Ecto neural progenitor cell (in vitro differentiated cells): ENCODE measurements at regions not wholly inside any gene's neighbourhood (a gene's known extent, or its start where the extent isn't known, plus 50 kb on each side); places are given as distances from the start of the nearest gene placed in this dataset.
"Not testable (repeated sequence)": the region's sequence is repeated elsewhere in the genome, so short reads cannot be mapped to it uniquely, and the experiment has no call there.

Experiments used
- DNase-seq: peaks from one replicate; pipeline ENCODE4 v3.0.0-alpha.2; 2018; ENCODE audit warnings: low spot score

DNA sequence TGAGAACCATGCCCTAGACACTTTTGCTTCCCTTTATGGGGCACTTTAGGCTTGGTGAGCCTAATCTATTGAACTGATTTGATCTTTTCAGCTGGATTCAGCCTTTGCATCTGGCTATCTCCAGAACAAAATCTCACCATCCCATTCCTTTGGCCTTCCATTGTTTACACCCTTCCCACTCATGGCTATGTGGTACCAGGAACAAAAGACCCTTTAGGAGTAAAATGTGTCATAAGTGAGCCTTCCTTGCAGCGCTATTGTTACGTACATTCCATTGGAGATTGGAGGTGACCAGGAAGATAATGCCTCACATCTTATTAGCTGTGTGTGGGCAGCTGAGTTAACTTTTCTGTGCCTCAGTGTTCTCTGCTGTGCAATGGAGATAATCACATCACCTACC, 188.4 kb downstream of the SATB1 start:
- no peak for DNase-seq

DNA sequence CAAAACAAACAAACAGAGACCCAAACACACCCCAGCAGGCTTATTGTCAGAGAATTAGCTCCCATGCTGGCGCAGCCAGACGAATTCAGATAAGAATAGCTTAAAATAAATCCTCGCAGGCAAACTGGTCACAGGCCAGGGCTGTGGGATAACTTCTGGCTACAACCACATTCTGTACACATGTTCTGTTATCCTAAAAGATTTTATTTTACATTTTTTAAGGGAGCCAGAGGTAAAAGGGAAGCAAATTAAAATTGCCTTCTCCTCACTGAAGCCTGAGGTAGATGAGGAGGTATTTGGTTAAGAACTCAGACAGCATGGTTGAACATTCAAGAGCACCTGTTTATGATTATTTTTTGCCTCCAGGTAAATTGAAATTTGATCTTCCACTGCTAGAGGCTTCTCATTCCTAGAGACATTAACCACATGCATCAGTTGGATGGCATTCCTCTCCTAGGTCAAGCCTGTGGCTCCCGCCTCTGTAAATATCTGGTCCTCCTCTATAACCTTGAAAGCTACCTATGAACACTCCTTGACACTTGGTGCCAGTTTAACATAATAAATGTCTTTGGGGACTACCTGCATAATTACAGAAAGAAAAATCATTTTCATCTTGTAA, 190.3 kb downstream of the SATB1 start:
- DNase-seq, result no peak

DNA sequence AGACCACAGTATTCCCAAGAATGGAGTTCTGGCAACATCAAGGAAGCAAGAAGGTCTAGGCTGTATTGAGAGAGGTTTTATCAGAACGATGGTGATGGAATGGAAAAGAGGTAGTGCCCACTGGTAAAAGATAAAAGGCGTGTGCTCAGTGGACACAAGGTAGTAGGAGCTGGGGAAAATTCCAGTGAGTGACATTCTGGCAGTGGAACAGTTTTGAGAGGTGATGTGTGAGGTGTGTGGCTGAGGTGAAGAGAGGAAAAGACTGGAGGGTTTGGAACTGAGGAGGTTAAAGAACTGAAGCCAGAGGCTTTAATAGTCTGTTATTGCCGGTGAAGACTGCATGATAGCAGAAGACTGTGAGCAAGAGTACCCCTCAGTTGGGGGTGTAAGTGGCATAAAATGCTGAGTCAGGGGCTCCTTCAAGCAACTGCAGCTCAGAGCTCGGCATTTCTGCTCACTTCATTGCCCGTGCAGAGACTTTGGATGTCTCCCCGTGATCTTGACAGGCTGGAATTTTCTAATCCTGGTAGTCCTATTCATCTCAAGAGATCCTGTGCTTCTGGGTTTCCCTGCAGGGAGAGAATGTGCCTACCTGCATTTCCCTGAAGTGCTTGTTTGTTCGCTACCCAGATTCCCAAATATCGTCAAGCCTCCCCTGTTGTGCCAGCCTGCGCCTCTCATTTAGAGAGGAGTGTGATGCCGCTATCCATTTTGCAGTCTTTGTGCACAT, 191.0 kb downstream of the SATB1 start:
- peak; percentile 58 for DNase-seq

DNA sequence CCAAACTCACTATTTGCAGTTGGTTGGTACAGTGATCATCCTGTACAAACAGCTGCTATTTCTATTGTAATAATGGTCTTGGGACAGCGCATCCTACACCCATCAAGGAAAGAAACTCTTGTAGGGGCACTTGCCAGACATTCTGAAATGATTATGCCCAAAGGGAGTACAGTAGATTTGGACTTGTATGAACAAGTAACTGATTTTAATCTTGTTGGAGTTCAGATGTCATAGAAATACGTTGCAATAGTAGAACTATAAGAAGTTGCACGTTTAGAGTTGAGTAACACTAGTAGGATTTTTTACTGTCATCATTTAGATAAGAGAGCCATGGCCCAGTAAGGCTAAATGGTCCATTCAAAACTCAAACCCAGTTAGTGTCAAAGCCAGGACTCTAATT, 192.8 kb downstream of the SATB1 start:
- no peak for DNase-seq

DNA sequence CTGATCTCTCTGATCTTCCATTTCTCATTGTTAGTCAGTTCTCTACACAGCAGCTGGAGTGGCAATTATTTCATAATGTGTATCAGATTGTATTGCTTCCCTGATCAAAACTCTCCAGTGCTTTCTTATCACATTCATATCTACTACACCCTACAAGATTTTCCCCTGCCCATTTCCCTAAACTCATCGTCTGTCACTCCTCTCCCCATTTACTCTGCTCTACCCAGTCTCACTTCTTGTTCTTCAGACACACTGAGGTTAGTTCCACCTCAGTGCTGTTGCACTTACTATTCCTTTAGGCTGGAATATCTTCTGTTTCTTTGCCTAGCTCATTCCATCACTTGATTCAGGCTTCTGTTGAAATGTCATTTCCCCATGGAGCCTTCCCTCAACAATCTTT, 197.1 kb downstream of the SATB1 start:
- DNase-seq, result no peak

DNA sequence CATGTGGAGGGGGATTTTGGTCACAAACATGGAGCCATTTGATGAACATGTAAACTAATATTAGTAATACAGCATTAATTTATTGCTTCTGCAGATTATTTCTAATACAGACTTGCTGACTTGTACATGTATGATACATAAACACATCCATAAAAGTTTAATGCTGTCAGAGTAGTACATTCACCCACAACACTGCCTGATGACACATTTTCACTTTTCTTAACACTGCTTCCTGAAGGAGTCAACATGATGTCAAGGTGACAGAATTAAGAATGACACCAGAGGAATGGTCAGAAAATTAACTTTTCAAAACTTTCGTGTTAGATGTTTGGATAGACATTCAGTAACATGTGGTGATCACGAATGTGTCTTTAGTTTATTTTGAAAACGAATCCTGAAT, 199.4 kb downstream of the SATB1 start:
- DNase-seq, result no peak

DNA sequence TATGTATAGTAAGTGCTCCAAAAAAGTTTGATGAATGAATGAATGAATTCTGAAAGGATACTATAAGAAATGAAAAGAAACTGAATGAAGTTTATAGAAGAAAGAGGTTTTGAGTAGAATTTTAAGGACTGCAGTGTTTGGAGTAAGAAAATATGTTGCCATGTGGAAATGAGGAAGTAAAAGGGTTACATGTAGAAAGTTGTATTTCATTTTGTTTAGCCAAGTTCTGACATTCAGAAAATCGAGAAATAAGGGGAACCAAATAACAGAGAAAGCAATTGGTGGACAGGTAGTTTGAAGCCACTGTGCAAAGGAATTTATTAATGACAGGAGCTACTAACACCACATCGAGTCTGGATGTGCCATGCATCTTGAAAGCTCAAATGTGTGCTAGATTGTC, 200.7 kb downstream of the SATB1 start:
- no peak for DNase-seq

DNA sequence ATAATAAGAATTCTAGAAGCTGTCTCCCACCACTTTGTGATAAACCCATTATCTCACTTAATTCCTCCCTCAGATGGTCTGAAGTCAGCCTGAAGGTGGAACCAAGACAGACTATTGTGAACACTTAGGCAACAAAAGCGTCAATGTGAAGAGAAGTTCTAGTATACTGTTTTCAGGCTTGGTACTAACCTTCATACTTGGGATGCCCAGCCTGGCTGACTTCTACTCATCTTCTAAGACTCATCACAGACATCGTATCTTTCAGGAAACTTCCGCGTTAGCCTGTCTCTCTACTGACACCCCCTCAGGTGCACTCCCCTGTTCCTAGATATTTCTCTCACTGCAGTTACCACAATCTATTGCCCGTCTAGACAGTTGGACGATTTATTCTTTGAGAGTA, 201.2 kb downstream of the SATB1 start:
- no peak for DNase-seq

DNA sequence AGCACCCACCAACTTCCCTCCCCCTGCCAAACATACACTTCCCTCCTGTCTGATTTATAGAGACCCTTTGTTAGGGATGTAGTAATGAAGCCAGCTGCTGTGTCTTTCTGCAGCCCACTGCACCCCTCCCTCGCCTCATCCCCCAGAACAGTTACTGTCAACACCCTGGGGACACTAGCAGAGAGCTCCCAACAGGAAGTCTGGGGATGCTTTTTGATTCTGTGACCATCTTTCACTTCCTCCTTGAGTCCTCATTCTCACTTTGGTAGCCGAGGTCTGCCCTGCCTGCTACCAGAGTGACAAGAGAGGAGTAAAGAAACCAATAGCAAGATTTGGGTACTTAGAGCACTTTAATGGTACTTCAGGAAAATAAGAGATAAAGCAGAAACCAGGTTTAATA, 201.6 kb downstream of the SATB1 start:
- DNase-seq, result no peak

DNA sequence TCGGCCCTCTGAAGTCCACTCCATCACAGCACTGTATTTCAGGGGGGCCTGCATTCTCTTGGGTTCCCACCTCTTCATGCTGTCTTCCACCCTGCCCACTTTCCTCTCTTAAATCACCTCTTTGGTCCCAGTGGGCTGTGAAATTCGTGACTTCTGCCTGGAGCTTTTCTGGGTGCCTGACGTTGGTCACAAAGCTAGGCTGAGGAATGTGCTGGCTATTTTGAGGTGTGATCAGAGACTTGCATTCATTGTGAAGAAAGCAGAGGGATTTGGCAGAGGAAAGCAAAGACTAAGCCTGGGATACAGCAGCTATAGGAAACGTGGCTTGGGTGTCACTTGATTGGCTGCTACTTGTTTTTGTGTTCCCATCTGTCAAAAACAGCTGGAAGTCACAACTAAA, 202.5 kb downstream of the SATB1 start:
- no peak for DNase-seq

DNA sequence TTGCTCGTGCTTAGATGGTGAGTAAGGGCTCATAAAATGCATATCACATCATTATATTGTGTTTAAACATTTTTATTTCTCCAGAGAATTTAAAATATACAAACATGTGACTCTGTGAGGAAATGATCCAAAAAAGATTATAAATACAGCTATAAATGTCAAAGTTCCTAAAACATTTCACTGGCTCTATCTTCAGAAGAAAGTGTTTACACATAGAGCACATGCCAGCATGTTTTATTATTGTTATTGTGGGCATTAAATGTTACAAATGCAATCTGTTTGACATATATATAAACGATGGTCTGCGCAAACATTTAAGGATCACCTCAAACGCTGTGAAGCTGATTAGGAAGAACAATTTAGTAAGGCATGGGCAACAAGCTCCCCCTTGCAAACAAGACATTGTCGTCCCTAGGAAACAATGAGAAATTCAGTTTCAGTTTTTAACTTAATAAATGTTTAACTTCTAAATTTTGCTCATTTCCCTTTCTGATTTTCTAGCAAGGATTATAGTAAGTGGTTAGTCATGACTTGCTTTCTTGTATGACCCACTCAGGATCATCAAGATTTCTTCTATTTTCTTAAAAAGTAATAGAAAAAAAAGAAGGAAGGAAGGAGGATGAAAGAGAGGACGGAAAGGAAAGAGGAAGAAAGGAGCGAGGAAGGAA, 207.5 kb downstream of the SATB1 start:
- no peak for DNase-seq

DNA sequence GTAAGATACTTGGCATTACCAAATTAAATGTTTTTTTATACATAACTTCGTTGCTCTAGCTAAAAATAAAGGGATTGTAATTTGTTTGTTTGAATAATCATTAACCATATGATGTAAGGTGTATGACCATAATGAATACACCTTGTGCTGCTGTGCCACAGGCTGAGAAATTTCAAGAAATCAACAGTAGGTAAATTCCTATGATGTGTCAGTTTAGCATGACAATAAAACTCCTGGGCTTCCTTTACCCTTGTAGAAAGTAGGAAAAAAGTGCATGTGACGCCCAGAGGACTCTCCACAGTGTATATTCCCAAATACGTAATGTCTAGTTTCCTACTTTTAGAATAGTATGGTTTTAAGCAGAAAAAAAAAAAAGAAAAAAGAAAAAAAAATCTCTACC, 208.1 kb downstream of the SATB1 start:
- DNase-seq, result no peak

DNA sequence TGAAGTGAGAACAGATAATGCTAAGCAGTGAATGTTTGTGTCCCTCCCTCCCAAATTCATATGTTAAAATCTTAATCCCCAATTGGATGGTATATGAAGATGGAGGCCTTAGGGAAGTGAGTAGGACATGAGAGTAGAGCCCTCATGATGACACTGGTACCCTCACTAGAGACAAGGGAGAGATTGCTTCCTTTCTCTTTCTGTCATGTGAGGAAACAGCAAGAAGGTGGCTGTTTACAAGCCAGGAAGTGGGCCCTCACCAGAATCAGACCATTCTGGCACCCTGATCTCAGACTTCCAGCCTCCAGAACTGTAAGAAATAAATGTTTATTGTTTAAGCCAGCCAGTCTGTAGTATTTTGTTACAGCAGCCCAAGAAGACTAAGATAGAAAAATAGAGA, 209.5 kb downstream of the SATB1 start:
- no peak for DNase-seq

DNA sequence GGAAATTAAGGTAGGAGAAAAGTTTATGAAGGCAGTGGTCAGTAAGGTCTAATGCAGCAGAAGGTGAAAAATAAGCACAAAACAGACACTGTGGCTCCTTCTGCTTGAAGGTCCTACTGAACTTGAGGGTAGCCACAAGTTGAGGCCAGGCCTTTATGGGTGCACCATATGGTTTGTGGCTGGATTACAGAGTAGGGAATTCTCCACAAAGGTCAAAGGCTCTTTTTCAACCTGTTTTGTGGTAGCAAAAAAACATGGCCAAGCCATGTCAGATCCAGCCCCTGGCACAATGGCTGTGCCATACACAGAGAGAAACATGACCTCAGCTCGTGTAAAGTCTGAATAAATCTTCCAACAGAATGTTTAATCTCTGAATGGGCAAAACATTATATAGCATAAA, 214.0 kb downstream of the SATB1 start:
- no peak for DNase-seq

DNA sequence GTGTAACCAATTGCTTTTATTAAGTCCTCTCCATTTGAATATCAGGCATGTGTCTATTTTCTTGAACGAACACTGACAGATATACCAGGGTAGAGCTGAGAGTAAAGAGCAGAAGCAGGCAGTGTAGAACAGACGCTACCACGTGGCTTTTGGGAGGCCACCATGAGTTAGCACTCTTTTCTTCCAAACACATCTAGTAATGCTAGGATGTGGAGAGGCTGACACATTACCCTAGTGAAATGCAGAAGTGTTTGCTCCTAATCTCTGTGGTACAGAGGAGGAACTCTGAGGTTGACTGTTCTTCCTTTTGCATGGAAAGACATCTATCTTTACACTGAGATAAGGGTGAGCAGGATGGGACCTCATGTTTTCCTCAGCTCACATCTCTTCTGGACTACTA, 216.3 kb downstream of the SATB1 start:
- no peak for DNase-seq

DNA sequence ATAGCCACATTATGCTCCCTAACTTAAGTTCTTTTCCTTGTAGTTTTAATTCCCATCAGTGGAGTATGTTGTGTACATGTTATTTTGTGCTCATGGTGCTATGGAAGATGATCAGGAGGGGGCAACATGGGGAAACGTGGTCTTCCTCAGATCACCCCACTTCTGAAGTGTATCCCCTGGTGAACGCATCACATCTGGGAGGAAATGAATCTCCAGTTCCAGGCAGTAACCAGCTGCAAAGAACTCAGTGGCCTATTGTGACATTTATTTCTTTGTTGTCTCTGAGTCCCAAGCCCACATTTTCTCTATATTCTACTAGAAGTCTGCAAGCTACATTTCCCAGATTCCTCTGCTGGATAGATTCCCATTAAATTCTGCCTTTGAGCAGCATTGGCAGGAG, 217.0 kb downstream of the SATB1 start:
- no peak for DNase-seq

DNA sequence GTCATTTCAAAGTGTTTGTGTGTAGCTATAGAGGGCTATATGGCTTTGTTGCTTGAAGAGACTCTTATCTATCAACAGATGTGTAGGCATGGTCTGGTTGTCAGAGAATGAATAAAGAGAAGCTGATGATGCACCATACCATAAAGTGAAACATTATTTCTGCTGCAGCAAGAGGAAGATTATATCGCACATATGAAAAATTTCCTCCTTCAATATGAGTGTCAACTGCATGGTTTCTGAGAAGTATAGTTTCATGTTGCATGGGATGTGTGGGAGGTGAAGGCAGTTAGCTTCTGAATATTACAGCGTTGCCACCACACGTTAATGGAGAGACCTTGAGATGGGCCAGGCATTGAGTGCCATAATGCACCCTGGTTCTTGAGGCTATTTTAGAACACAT, 217.9 kb downstream of the SATB1 start:
- DNase-seq, result no peak

DNA sequence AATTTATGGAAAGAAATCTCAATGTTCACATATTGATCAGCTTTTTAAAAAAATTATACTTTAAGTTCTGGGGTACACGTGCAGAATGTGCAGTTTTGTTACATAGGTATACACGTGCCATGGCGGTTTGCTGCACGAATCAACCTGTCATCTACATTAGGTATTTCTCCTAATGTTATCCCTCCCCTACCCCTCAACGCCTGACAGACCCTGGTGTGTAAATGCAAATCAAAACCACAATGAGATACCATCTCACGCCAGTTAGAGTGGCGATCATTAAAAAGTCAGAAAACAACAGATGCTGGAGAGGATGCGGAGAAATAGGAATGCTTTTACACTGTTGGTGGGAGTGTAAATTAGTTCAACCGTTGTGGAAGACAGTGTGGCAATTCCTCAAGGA, 219.4 kb downstream of the SATB1 start:
- DNase-seq, result not testable (repeated sequence)

DNA sequence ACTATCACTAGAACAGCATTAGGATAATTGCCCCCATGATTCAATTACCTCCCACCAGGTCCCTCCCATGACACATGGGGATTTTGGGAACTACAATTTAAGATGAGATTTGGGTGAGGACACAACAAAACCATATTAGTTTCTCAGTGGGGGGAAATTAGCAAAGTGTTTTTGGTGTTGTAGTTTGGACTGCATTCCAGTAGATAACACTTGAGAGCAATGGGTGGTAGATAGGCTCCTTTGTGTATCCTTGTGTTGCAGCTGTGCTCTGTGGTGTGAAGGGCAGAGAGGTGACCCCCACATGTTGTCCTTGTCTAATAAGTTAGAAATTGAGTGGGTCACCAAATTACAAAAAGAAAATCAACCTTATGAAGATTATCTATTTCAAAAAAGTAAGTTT, 223.8 kb downstream of the SATB1 start:
- DNase-seq, result no peak

DNA sequence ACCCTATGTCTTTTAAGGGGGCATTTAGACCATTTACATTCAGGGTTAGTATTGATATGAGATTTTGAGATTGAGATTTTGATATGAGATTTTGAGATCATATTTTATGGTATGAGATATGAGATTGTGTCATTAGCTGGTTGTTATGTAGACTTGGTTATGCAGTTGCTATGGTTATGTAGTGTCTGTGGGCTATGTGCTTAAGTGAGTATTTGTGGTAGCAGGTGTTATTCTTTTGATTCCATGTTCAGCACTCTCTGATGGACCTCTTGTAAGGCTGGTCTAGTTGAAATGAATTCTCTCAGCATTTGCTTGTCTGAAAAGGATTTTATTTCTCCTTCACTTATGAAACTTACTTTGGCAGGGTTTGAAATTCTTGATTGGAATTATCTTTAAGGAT, 225.4 kb downstream of the SATB1 start:
- DNase-seq, result no peak

DNA sequence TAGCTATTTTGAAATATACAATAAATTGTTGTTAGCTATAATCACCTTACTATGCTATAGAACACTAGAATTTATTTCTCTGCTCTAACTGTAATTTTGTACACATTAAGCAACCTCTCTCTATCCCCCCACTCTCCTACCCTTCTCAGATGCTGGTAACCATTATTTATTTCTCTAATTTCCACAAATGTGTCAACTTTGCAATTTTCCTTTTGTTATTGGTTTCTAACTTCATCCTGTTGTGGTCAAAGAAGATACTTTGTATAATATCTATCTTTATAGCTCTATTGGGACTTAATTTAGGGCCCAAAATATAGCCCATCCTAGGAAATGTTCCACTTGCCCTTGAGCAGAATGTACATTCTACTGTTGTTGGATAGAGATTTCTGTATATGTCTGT, 229.3 kb downstream of the SATB1 start:
- no peak for DNase-seq

DNA sequence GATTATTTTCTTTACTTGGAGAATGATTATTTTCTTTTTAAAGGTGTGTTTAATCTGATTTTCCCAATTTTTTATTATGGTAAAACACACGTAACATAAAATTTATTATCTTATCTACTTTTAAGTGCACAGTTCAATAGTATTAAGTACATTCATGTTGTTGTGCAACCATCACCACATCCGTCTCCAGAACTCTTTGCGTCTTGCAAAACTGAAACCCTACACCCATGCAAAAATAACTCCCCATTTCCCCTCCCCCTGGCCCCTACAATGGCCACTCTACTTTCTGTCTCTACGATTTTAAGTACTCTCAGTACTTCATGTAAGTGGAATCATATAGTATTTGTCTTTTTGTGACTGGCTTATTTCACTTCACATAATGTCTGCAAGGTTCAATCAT, 230.7 kb downstream of the SATB1 start:
- DNase-seq, result no peak

DNA sequence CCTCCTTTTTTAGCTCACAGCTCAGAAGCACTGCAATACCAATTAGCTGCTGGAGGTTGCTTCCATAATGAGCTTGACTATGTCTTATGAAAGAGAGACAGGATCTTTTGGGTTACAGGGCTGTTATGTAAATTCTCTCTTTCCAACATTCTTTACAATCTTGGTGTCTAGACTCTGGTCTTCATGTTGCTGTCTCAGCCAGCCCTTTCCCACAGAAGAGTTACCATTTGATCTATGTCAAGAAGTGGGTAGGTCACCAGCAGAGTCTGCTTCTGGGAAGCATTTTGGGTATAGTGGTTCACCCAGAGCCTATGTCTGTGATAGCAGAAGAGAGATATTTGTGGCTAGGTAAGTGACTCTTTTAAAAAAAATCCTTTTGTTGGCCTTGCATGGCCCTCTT, 234.5 kb downstream of the SATB1 start:
- DNase-seq, result no peak
